ENCODE measurements at regions not wholly inside any gene's neighbourhood (a gene's known extent, or its start where the extent isn't known, plus 50 kb on each side); places are given as distances from the start of the nearest gene placed in this dataset.

- TF ChIP-seq EZH2 (IDR thresholded peaks at IDR 0.05; ENCODE audit: borderline replicate concordance, low read length) (no peak), CTCF (IDR thresholded peaks at IDR 0.05; ENCODE audit: low read length) (no peak)
These were observed 102.3 kb upstream of the PCBD1 start for GRCh38 chr10:70990681-70991080.
